ENCODE measurements at regions not wholly inside any gene's neighbourhood (a gene's known extent, or its start where the extent isn't known, plus 50 kb on each side); places are given as distances from the start of the nearest gene placed in this dataset.
A peak's percentile ranks its signal among the peaks of the same experiment; 100 is the strongest.
"Not testable (repeated sequence)": the region's sequence is repeated elsewhere in the genome, so short reads cannot be mapped to it uniquely, and the experiment has no call there.

- POLR2A ChIA-PET; H3K4me3 Mint-ChIP-seq; H3K36me3 ChIP-seq (ENCODE audit: insufficient read depth, low read length); H3K4me1 Mint-ChIP-seq (ENCODE audit: low read depth); H3K4me1 ChIP-seq (ENCODE audit: insufficient read depth, low read length); H3K9me3 ChIP-seq (ENCODE audit: control insufficient read depth in 1 of 2, insufficient read depth in 1 of 2, low read length in 2 of 2); H3K36me3 Mint-ChIP-seq (ENCODE audit: low read depth); H3K27ac Mint-ChIP-seq; CTCF ChIA-PET; H3K27me3 ChIP-seq (ENCODE audit: control insufficient read depth in 1 of 2, insufficient read depth in 2 of 2, low read length in 2 of 2); H3K27ac ChIP-seq (ENCODE audit: low read depth in 1 of 2, low read length in 2 of 2); H3K9me3 Mint-ChIP-seq; H3K4me3 ChIP-seq (ENCODE audit: low read length); H3K27me3 Mint-ChIP-seq: not testable (repeated sequence)
- TF ChIP-seq CTCF (IDR thresholded peaks at IDR 0.05), result peak; percentile 51
- DNase-seq, result peak in 11 of 14 experiments; percentile 10 to 57 (median 17)
- ATAC-seq (ENCODE audit: poor library complexity), result peak; percentile 77
- intact Hi-C loops (cut with DNase I, micrococcal nuclease), result loop anchor here (2.0 to 10.0 kb wide), 5 partner anchors 36 to 677 kb away; partner anchors contain the start of gene UNC93A (in 1 of the 2)
Observed at GRCh38 chr6:167217951-167218759, 60.4 kb upstream of the GPR31 start.

GRCh38 chr6:167219079-167219478 is 61.3 kb upstream of the GPR31 start:
- H3K27ac ChIP-seq (ENCODE audit: low read depth in 1 of 2, low read length in 2 of 2); H3K9me3 Mint-ChIP-seq; CTCF ChIA-PET; H3K27me3 Mint-ChIP-seq; ATAC-seq (ENCODE audit: poor library complexity); H3K27ac Mint-ChIP-seq; H3K4me3 ChIP-seq (ENCODE audit: low read length); POLR2A ChIA-PET; H3K4me1 ChIP-seq (ENCODE audit: insufficient read depth, low read length); H3K4me3 Mint-ChIP-seq; DNase-seq; H3K27me3 ChIP-seq (ENCODE audit: control insufficient read depth in 1 of 2, insufficient read depth in 2 of 2, low read length in 2 of 2); H3K4me1 Mint-ChIP-seq (ENCODE audit: low read depth); H3K36me3 Mint-ChIP-seq (ENCODE audit: low read depth); H3K36me3 ChIP-seq (ENCODE audit: insufficient read depth, low read length); H3K9me3 ChIP-seq (ENCODE audit: control insufficient read depth in 1 of 2, insufficient read depth in 1 of 2, low read length in 2 of 2): not testable (repeated sequence)
- intact Hi-C loops (cut with DNase I, micrococcal nuclease), result loop anchor here (2.0 to 10.0 kb wide), 5 partner anchors 37 to 676 kb away; partner anchors contain the start of gene UNC93A (in 1 of the 2)

GRCh38 chr6:167219967-167220512 is 62.3 kb upstream of the GPR31 start:
- Histone ChIP-seq H3K27ac (ENCODE audit: low read depth in 1 of 2, low read length in 2 of 2) (no peak overlapping the region), H3K9me3 (ENCODE audit: control insufficient read depth in 1 of 2, insufficient read depth in 1 of 2, low read length in 2 of 2) (no peaks in the 10 kb centered on the region), H3K36me3 (ENCODE audit: insufficient read depth, low read length) (no peaks in the 10 kb centered on the region), H3K27me3 (ENCODE audit: control insufficient read depth in 1 of 2, insufficient read depth in 2 of 2, low read length in 2 of 2) (peaks cover 0 to under 1% of the 10 kb centered on the region in 2 experiments), H3K4me3 (ENCODE audit: low read length) (no peak overlapping the region), H3K4me1 (ENCODE audit: insufficient read depth, low read length) (no peaks in the 10 kb centered on the region)
- ChIA-PET POLR2A (no interaction called here), CTCF (no interaction called here)
- ATAC-seq (ENCODE audit: poor library complexity) (no peak), DNase-seq (no peak)
- TF ChIP-seq CTCF (IDR thresholded peaks at IDR 0.05), result no peak
- no peak overlapping the region for H3K27ac Mint-ChIP-seq
- H3K36me3 Mint-ChIP-seq (ENCODE audit: low read depth), result no peaks in the 10 kb centered on the region
- intact Hi-C loops (cut with DNase I, micrococcal nuclease), result loop anchor here (2.0 to 10.0 kb wide), 5 partner anchors 38 to 675 kb away; partner anchors contain the start of gene UNC93A (in 1 of the 2)
- peaks cover 4% of the 10 kb centered on the region for H3K4me1 Mint-ChIP-seq (ENCODE audit: low read depth)
- H3K27me3 Mint-ChIP-seq, result no peaks in the 10 kb centered on the region
- H3K9me3 Mint-ChIP-seq, result no peaks in the 10 kb centered on the region
- H3K4me3 Mint-ChIP-seq, result no peak overlapping the region

Measured in CD4-positive, alpha-beta T cell (primary cell).